ENCODE measurements at regions not wholly inside any gene's neighbourhood (a gene's known extent, or its start where the extent isn't known, plus 50 kb on each side); places are given as distances from the start of the nearest gene placed in this dataset.

GRCh38 chrX:24410514-24411189 lies 50.2 kb downstream of the SUPT20HL1 start:
- no peak for DNase-seq (ENCODE audit: low read depth)

- DNase-seq (ENCODE audit: low read depth) = peak; percentile 63
Observed at GRCh38 chrX:24412637-24413363, 52.3 kb upstream of the PDK3 start.
